HepG2 (cell line): ENCODE measurements at regions not wholly inside any gene's neighbourhood (a gene's known extent, or its start where the extent isn't known, plus 50 kb on each side); places are given as distances from the start of the nearest gene placed in this dataset.
A peak's percentile ranks its signal among the peaks of the same experiment; 100 is the strongest.

ENCODE experiments used
- AHR ChIP-seq: IDR thresholded peaks from 2 replicates; pipeline ENCODE4 v1.6.1; 2018; ENCODE audit warnings: missing genetic modification reagents, missing compliant biosample characterization
- EEA1 ChIP-seq: sonication (generic); formaldehyde crosslinking; IDR thresholded peaks from 2 replicates; pipeline ENCODE4 v1.5.1; 2020; ENCODE audit warnings: mild to moderate bottlenecking, missing genetic modification reagents, borderline replicate concordance
- FOXA3 ChIP-seq: IDR thresholded peaks from 2 replicates; pipeline ENCODE4 v1.6.1; 2016; ENCODE audit warnings: missing genetic modification reagents, missing compliant biosample characterization
- GLI4 ChIP-seq: sonication (generic); formaldehyde crosslinking; IDR thresholded peaks from 2 replicates; pipeline ENCODE4 v1.5.1; 2020; ENCODE audit warnings: missing genetic modification reagents, mild to moderate bottlenecking, moderate library complexity, borderline replicate concordance
- KDM3A ChIP-seq: IDR thresholded peaks from 2 replicates; pipeline ENCODE4 v1.6.1; 2018; ENCODE audit warnings: low read depth, missing compliant biosample characterization
- MAF1 ChIP-seq: sonication (generic); formaldehyde crosslinking; IDR thresholded peaks from 2 replicates; pipeline ENCODE4 v1.5.0; 2020; ENCODE audit warnings: missing genetic modification reagents, borderline replicate concordance
- U2AF2 ChIP-seq: fragments of 200-400 bp; formaldehyde crosslinking; IDR thresholded peaks from 2 replicates; pipeline ENCODE4 v1.6.1; 2017; ENCODE audit warnings: low read depth, mild to moderate bottlenecking, low read length
- XRCC5 ChIP-seq: fragments of 200-400 bp; formaldehyde crosslinking; optimal IDR thresholded peaks from 2 replicates; pipeline ENCODE3; 2017; ENCODE audit warnings: mild to moderate bottlenecking, low read length
- ZNF256 ChIP-seq: sonication (generic); formaldehyde crosslinking; conservative IDR thresholded peaks from 2 replicates; pipeline ENCODE4 v1.4.0; 2020; ENCODE audit warnings: missing genetic modification reagents
- ZNF33B ChIP-seq: sonication (generic); formaldehyde crosslinking; IDR thresholded peaks from 2 replicates; pipeline ENCODE4 v1.5.1; 2020; ENCODE audit warnings: mild to moderate bottlenecking, missing genetic modification reagents
- ZNF674 ChIP-seq: sonication (generic); formaldehyde crosslinking; IDR thresholded peaks from 2 replicates; pipeline ENCODE4 v1.5.0; 2020; ENCODE audit warnings: low read depth, mild to moderate bottlenecking, missing genetic modification reagents
- TF ChIP-seq, protein P1 (sequence below): sonication (generic); formaldehyde crosslinking; IDR thresholded peaks from 2 replicates; pipeline ENCODE4 v1.4.0; 2020; ENCODE audit warnings: mild to moderate bottlenecking, missing genetic modification reagents
- TF ChIP-seq, protein P2 (sequence below): sonication (generic); formaldehyde crosslinking; IDR thresholded peaks from 2 replicates; pipeline ENCODE4 v1.4.0; 2020; ENCODE audit warnings: mild to moderate bottlenecking, missing genetic modification reagents, borderline replicate concordance
- TF ChIP-seq, protein P3 (sequence below): IDR thresholded peaks from 2 replicates; pipeline ENCODE4 v1.6.1; 2016; ENCODE audit warnings: missing compliant biosample characterization, missing genetic modification reagents, borderline replicate concordance
- TF ChIP-seq, protein P4 (sequence below): sonication (generic); formaldehyde crosslinking; conservative IDR thresholded peaks from 2 replicates; pipeline ENCODE4 v1.8.1; 2023; ENCODE audit warnings: missing genetic modification reagents
- TF ChIP-seq, protein P5 (sequence below): sonication (generic); formaldehyde crosslinking; IDR thresholded peaks from 2 replicates; pipeline ENCODE4 v1.4.0; 2020; ENCODE audit warnings: missing genetic modification reagents, mild to moderate bottlenecking, borderline replicate concordance
- TF ChIP-seq, protein P6 (sequence below): sonication (generic); formaldehyde crosslinking; IDR thresholded peaks from 2 replicates; pipeline ENCODE4 v1.4.0; 2020; ENCODE audit warnings: missing genetic modification reagents

DNA sequence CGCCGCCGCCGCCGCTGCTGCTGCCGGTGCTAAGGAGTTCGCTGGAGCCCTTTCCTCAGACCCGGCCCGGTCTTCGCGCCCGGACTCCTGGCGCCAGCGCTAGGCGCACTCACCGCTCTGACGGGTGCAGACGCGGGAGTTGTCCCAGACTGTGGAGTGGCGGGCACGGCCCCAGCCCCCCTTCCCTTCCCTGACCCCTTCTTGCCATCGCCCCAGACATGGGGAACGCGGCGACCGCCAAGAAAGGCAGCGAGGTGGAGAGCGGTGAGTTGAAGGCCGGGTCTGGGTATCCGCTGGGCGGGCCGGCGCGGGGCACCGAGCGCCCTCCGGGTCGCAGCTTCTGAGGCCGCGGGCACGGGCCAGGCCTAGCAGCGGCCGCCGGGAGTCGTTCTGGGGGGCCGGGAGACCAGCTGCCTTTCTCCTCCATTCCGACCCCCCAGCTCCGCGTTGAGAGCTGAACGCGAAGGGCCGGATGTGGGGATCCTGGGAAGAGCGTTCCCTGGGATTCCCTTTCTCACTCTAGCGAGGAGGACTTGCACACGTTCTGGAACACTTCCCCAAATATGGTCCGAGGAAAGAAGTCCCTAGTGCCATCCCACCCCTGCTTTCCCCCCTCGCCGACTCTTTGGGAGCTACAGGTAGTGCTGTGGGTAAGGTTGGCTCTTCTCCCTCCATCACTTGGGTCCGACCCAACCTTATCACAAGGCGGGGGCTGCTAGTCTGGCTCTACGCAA lies 65.8 kb upstream of the PRKACB start (continued):
- TF ChIP-seq, protein P1, sequence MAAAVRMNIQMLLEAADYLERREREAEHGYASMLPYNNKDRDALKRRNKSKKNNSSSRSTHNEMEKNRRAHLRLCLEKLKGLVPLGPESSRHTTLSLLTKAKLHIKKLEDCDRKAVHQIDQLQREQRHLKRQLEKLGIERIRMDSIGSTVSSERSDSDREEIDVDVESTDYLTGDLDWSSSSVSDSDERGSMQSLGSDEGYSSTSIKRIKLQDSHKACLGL (CRISPR knock-in tag), result no peak
- TF ChIP-seq, protein P2, sequence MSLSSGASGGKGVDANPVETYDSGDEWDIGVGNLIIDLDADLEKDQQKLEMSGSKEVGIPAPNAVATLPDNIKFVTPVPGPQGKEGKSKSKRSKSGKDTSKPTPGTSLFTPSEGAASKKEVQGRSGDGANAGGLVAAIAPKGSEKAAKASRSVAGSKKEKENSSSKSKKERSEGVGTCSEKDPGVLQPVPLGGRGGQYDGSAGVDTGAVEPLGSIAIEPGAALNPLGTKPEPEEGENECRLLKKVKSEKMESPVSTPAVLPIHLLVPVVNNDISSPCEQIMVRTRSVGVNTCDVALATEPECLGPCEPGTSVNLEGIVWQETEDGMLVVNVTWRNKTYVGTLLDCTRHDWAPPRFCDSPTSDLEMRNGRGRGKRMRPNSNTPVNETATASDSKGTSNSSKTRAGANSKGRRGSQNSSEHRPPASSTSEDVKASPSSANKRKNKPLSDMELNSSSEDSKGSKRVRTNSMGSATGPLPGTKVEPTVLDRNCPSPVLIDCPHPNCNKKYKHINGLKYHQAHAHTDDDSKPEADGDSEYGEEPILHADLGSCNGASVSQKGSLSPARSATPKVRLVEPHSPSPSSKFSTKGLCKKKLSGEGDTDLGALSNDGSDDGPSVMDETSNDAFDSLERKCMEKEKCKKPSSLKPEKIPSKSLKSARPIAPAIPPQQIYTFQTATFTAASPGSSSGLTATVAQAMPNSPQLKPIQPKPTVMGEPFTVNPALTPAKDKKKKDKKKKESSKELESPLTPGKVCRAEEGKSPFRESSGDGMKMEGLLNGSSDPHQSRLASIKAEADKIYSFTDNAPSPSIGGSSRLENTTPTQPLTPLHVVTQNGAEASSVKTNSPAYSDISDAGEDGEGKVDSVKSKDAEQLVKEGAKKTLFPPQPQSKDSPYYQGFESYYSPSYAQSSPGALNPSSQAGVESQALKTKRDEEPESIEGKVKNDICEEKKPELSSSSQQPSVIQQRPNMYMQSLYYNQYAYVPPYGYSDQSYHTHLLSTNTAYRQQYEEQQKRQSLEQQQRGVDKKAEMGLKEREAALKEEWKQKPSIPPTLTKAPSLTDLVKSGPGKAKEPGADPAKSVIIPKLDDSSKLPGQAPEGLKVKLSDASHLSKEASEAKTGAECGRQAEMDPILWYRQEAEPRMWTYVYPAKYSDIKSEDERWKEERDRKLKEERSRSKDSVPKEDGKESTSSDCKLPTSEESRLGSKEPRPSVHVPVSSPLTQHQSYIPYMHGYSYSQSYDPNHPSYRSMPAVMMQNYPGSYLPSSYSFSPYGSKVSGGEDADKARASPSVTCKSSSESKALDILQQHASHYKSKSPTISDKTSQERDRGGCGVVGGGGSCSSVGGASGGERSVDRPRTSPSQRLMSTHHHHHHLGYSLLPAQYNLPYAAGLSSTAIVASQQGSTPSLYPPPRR (CRISPR knock-in tag), result no peak
- TF ChIP-seq XRCC5 (no peak), EEA1 (CRISPR knock-in tag) (no peak; the same call in 1 of the 2 replicates), U2AF2 (no peak), KDM3A (CRISPR knock-in tag) (no peak), ZNF674 (CRISPR knock-in tag) (0 out of 2 replicates have a peak, but pooled peaks have one; percentile 49), MAF1 (CRISPR knock-in tag) (no peak), GLI4 (CRISPR knock-in tag) (no peak), FOXA3 (CRISPR knock-in tag) (no peak), ZNF33B (CRISPR knock-in tag) (no peak; the same call in 1 of the 2 replicates), ZNF256 (CRISPR knock-in tag) (no peak), AHR (no peak)
- TF ChIP-seq, protein P3, sequence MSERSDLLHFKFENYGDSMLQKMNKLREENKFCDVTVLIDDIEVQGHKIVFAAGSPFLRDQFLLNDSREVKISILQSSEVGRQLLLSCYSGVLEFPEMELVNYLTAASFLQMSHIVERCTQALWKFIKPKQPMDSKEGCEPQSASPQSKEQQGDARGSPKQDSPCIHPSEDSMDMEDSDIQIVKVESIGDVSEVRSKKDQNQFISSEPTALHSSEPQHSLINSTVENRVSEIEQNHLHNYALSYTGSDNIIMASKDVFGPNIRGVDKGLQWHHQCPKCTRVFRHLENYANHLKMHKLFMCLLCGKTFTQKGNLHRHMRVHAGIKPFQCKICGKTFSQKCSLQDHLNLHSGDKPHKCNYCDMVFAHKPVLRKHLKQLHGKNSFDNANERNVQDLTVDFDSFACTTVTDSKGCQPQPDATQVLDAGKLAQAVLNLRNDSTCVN (CRISPR knock-in tag), result no peak; the same call in 1 of the 2 replicates
- TF ChIP-seq, protein P4, sequence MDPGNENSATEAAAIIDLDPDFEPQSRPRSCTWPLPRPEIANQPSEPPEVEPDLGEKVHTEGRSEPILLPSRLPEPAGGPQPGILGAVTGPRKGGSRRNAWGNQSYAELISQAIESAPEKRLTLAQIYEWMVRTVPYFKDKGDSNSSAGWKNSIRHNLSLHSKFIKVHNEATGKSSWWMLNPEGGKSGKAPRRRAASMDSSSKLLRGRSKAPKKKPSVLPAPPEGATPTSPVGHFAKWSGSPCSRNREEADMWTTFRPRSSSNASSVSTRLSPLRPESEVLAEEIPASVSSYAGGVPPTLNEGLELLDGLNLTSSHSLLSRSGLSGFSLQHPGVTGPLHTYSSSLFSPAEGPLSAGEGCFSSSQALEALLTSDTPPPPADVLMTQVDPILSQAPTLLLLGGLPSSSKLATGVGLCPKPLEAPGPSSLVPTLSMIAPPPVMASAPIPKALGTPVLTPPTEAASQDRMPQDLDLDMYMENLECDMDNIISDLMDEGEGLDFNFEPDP (CRISPR knock-in tag), result no peak
- TF ChIP-seq, protein P5, sequence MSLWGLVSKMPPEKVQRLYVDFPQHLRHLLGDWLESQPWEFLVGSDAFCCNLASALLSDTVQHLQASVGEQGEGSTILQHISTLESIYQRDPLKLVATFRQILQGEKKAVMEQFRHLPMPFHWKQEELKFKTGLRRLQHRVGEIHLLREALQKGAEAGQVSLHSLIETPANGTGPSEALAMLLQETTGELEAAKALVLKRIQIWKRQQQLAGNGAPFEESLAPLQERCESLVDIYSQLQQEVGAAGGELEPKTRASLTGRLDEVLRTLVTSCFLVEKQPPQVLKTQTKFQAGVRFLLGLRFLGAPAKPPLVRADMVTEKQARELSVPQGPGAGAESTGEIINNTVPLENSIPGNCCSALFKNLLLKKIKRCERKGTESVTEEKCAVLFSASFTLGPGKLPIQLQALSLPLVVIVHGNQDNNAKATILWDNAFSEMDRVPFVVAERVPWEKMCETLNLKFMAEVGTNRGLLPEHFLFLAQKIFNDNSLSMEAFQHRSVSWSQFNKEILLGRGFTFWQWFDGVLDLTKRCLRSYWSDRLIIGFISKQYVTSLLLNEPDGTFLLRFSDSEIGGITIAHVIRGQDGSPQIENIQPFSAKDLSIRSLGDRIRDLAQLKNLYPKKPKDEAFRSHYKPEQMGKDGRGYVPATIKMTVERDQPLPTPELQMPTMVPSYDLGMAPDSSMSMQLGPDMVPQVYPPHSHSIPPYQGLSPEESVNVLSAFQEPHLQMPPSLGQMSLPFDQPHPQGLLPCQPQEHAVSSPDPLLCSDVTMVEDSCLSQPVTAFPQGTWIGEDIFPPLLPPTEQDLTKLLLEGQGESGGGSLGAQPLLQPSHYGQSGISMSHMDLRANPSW (CRISPR knock-in tag), result no peak
- TF ChIP-seq, protein P6, sequence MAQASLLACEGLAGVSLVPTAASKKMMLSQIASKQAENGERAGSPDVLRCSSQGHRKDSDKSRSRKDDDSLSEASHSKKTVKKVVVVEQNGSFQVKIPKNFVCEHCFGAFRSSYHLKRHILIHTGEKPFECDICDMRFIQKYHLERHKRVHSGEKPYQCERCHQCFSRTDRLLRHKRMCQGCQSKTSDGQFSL (CRISPR knock-in tag), result no peak
